Smooth muscle cell (in vitro differentiated cells): ENCODE measurements at regions not wholly inside any gene's neighbourhood (a gene's known extent, or its start where the extent isn't known, plus 50 kb on each side); places are given as distances from the start of the nearest gene placed in this dataset.
"Not testable (repeated sequence)": the region's sequence is repeated elsewhere in the genome, so short reads cannot be mapped to it uniquely, and the experiment has no call there.

Experiments used
- DNase-seq: peaks from one replicate; lab custom pipeline; 2025; ENCODE audit not compliant: unreplicated experiment; lab: John Stamatoyannopoulos, UW
- H2AFZ ChIP-seq: fragments of 200-600 bp; sonication (generic); 2 replicates; pipeline ENCODE4 v1.6.0; 2016; ENCODE audit warnings: antibody characterized with exemption, low read depth, mild to moderate bottlenecking
- H3F3A ChIP-seq: fragments of 200-600 bp; sonication (generic); 2 replicates; pipeline ENCODE4 v1.6.0; 2017; ENCODE audit warnings: antibody characterized with exemption, low read depth
- H3K27ac ChIP-seq: fragments of 200-600 bp; sonication (generic); 2 replicates; pipeline ENCODE4 v1.5.1; 2016; ENCODE audit warnings: low read depth, mild to moderate bottlenecking
- H3K27me3 ChIP-seq: fragments of 200-600 bp; sonication (generic); 2 replicates; pipeline ENCODE4 v1.6.1; 2016; ENCODE audit warnings: low read depth, mild to moderate bottlenecking
- H3K36me3 ChIP-seq: fragments of 200-600 bp; sonication (generic); 2 replicates; pipeline ENCODE4 v1.5.1; 2016; ENCODE audit warnings: low read depth
- H3K4me1 ChIP-seq: fragments of 200-600 bp; sonication (generic); 2 replicates; pipeline ENCODE4 v1.5.1; 2016; ENCODE audit warnings: low read depth
- H3K4me2 ChIP-seq: fragments of 200-600 bp; sonication (generic); 2 replicates; pipeline ENCODE4 v1.6.0; 2016; ENCODE audit warnings: mild to moderate bottlenecking
- H3K4me3 ChIP-seq: fragments of 200-600 bp; sonication (generic); 2 replicates; pipeline ENCODE4 v1.5.1; 2016; ENCODE audit warnings: mild to moderate bottlenecking
- H3K79me2 ChIP-seq: fragments of 200-600 bp; sonication (generic); 2 replicates; pipeline ENCODE4 v1.6.0; 2016; ENCODE audit warnings: low read depth, mild to moderate bottlenecking
- H3K9ac ChIP-seq: fragments of 200-600 bp; sonication (generic); 2 replicates; pipeline ENCODE4 v1.6.0; 2016; ENCODE audit warnings: low read depth
- H3K9me3 ChIP-seq: fragments of 200-600 bp; sonication (generic); replicated peaks from 2 replicates; pipeline ENCODE4 v1.5.1; 2016; ENCODE audit warnings: low read depth
- H4K20me1 ChIP-seq: fragments of 200-600 bp; sonication (generic); 2 replicates; pipeline ENCODE4 v1.6.0; 2016; ENCODE audit warnings: low read depth
- WGBS: methylation state at CpG from one replicate; pipeline ENCODE4 v1.1.7; 2016; ENCODE audit warnings: low lambda C conversion rate; 5-methylcytosine and 5-hydroxymethylcytosine counted together
- TF ChIP-seq, protein P1 (sequence below): fragments of 200-600 bp; sonication (generic); IDR thresholded peaks from 2 replicates; pipeline ENCODE4 v1.5.1; 2017; ENCODE audit warnings: borderline replicate concordance, mild to moderate bottlenecking, antibody characterized with exemption; ENCODE audit not compliant: insufficient read depth, poor library complexity, severe bottlenecking

DNA sequence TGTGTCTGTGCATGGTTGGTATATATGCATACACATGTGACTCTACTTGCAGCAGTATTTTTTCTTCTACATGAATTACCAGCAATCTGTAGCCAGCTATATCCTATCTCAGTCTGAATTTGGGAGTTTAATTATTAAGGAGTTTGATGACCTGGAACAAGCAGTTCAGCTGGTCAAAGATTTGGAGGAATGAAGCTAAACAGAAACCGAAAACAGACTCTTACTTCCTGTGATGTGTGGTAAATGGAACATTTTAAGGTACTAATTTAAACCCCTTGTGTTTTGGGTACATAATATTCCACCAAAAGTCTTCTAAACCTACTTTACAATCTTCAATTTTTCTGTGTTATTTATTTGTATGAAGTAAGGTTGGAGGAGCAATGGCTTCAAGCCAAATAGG, 124.4 kb upstream of the PGR start:
- WGBS = 45% methylated on average over 1 of the region's 1 CpG
- Histone ChIP-seq H3K79me2 (no peaks in the 10 kb centered on the region), H3K4me1 (no peaks in the 10 kb centered on the region), H3K27ac (no peak overlapping the region), H3K4me3 (no peak overlapping the region), H4K20me1 (no peaks in the 10 kb centered on the region), H3K9me3 (no peaks in the 10 kb centered on the region), H3K9ac (no peak overlapping the region), H3K36me3 (no peaks in the 10 kb centered on the region), H3K4me2 (no peak overlapping the region), H3K27me3 (no peaks in the 10 kb centered on the region), H3F3A (no peaks in the 10 kb centered on the region), H2AFZ (no peak overlapping the region)
- no peak for DNase-seq
- TF ChIP-seq, protein P1, sequence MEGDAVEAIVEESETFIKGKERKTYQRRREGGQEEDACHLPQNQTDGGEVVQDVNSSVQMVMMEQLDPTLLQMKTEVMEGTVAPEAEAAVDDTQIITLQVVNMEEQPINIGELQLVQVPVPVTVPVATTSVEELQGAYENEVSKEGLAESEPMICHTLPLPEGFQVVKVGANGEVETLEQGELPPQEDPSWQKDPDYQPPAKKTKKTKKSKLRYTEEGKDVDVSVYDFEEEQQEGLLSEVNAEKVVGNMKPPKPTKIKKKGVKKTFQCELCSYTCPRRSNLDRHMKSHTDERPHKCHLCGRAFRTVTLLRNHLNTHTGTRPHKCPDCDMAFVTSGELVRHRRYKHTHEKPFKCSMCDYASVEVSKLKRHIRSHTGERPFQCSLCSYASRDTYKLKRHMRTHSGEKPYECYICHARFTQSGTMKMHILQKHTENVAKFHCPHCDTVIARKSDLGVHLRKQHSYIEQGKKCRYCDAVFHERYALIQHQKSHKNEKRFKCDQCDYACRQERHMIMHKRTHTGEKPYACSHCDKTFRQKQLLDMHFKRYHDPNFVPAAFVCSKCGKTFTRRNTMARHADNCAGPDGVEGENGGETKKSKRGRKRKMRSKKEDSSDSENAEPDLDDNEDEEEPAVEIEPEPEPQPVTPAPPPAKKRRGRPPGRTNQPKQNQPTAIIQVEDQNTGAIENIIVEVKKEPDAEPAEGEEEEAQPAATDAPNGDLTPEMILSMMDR = no peak

DNA sequence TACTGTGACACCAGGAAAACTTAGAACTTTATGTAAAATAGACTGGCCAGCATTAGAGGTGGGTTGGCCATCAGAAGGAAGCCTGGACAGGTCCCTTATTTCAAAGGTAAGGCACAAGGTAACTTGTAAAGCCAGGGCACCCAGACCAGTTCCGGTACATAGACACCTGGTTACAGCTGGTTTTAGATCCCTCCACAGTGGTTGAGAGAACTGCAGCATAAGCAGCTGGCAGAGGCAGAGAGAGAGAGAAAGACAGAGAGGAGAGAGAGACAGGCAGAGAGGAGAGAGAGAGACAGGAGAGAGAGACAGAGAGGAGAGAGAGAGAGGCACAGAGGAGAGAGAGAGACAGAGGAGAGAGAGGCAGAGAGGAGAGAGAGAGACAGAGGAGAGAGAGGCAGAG, 116.0 kb upstream of the PGR start:
- DNase-seq, H3K4me3 ChIP-seq, H3K79me2 ChIP-seq, H3K4me1 ChIP-seq, H2AFZ ChIP-seq, H3K36me3 ChIP-seq, H3K9ac ChIP-seq, H4K20me1 ChIP-seq, H3K4me2 ChIP-seq, H3K27ac ChIP-seq, H3K27me3 ChIP-seq, H3F3A ChIP-seq, H3K9me3 ChIP-seq: not testable (repeated sequence)
- WGBS = 95% methylated on average over 1 of the region's 1 CpG

DNA sequence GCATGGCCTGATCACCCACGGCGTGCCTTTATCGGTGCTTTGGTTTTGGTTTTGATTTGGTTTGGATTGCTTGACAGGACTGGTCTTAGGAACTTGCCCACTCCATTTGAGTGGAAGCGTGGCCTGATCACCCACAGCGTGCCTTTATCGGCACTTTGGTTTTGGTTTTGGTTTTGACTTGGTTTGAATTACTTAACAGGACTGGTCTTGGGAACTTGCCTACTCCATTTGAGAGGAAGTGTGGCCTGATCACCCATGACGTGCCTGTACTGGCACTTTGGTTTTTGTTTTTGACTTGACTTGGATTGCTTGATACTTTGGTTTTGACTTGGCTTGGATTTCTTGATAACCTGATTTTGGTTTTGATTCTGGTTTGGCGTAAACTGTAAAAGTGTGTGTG, 115.5 kb upstream of the PGR start:
- not testable (repeated sequence) for H3K9ac ChIP-seq, H3K27me3 ChIP-seq, H3K4me3 ChIP-seq, H3K4me2 ChIP-seq, H3K4me1 ChIP-seq, H3F3A ChIP-seq, H3K36me3 ChIP-seq, H3K79me2 ChIP-seq, DNase-seq, H3K27ac ChIP-seq, H4K20me1 ChIP-seq, H3K9me3 ChIP-seq, H2AFZ ChIP-seq
- WGBS = 96% methylated on average over 8 of the region's 8 CpGs

DNA sequence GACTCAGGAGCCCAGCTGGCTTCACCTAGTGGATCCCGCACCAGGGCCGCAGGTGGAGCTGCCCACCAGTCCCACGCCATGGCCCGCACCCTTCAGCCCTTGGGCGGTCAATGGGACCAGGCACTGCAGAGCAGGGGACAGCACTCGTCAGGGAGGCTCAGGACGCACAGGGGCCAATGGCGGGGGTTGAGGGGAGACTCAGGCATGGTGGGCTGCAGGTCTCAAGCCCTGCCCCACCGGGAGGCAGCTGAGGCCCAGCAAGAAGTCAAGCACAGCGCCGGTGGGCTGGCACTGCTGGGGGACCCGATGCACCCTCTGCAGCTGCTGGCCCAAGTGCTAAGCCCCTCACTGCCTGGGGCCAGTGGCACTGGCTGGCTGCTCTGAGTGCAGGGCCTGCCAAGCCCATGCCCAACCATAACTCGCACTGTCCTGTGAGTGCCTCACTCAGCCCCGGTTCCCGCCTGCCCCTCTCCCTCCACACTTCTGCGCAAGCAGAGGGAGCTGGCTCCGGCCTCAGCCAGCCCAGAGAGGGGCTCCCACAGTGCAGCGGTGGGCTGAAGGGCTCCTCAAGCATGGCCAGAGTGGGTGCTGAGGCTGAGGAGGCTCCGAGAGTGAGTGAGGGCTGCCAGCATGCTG, 111.7 kb upstream of the PGR start:
- Histone ChIP-seq H3K27me3 (no peaks in the 10 kb centered on the region), H3K9me3 (no peaks in the 10 kb centered on the region), H3K79me2 (no peaks in the 10 kb centered on the region), H3K9ac (no peak overlapping the region), H3K27ac (no peak overlapping the region), H3K4me1 (no peaks in the 10 kb centered on the region), H4K20me1 (no peaks in the 10 kb centered on the region), H2AFZ (no peak overlapping the region), H3K4me2 (no peak overlapping the region), H3K4me3 (no peak overlapping the region), H3K36me3 (no peaks in the 10 kb centered on the region), H3F3A (no peaks in the 10 kb centered on the region)
- WGBS = 93% methylated on average over 19 of the region's 19 CpGs
- no peak for DNase-seq
- TF ChIP-seq, protein P1 = no peak

DNA sequence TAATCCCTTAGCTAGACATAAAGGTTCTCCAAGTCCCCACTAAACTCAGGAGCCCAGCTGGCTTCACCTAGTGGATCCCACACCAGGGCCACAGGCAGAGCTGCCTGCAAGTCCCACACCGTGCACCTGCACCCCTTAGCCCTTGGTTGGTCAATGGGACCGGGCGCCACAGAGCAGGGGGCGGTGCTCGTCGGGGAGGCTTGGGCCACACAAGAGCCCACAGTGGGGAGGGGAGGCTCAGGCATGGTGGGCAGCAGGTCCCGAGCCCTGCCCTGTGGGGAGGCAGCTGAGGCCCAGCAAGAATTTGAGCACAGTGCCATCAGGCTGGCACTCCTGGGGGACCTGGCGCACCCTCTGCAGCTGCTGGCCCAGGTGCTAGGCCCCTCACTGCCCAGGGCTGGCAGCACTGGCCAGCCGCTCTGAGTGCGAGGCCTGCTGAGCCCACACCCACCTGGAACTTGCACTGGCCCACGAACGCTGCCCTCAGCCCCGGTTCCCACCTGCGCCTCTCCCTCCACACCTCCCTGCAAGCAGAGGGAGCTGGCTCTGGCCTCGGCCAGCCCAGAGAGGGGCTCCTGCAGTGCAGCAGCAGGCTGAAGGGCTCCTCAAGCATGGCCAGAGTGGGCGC, 101.7 kb upstream of the PGR start:
- H2AFZ ChIP-seq, H3K9me3 ChIP-seq, DNase-seq, H3K27ac ChIP-seq, H3K36me3 ChIP-seq, H3K4me2 ChIP-seq, H3K27me3 ChIP-seq, H3K79me2 ChIP-seq, H3K4me1 ChIP-seq, H3F3A ChIP-seq, H4K20me1 ChIP-seq, H3K9ac ChIP-seq, H3K4me3 ChIP-seq: not testable (repeated sequence)
- 96% methylated on average over 15 of the region's 16 CpGs for WGBS
